HepG2 (cell line): ENCODE measurements at regions not wholly inside any gene's neighbourhood (a gene's known extent, or its start where the extent isn't known, plus 50 kb on each side); places are given as distances from the start of the nearest gene placed in this dataset.

ENCODE experiments used
- ATAC-seq: fragments of 200-7000 bp; cut with Tn5 transposase; 3 replicates; pipeline ENCODE4 v1.9.1; 2020; ENCODE audit warnings: mild to moderate bottlenecking, moderate library complexity
- BruUV-seq: library from RNA; stranded (reverse); fragments of 400-500 nt; replicated peaks from 2 replicates; lab custom pipeline; 2021; lab: Mats Ljungman, UMichigan
- CTCF ChIA-PET: fragments of 300-600 bp; formaldehyde crosslinking; extraction: SDS; loops from one replicate; lab custom pipeline; 2021; ENCODE audit warnings: low total read pairs, inconsistent platforms, low intra/inter-chr PET ratio; lab: Yijun Ruan, JAX
- POLR2A ChIA-PET: fragments of 350-600 bp; sonication (Branson Sonifier 250); formaldehyde crosslinking; loops from one replicate; lab custom pipeline; 2020; ENCODE audit warnings: antibody characterized with exemption, inconsistent platforms; lab: Yijun Ruan, JAX
- DNase-seq: peaks from one replicate; pipeline ENCODE4 v3.0.0-alpha.2; 2015; ENCODE audit warnings: low spot score
- FAIRE-seq: peaks from 3 replicates; lab custom pipeline; 2011; peaks lifted over from hg19 to GRCh38; lab: Jason Lieb, UNC
- H2AFZ ChIP-seq: one replicate; pipeline ENCODE4 v1.6.1; 2011; ENCODE audit warnings: low read length, inconsistent platforms
- H3K27ac ChIP-seq: fragments of 300-600 bp; 3 replicates; pipeline ENCODE4 v1.8.0; 2011; ENCODE audit warnings: mixed run types, mild to moderate bottlenecking, mixed read lengths, low read length, inconsistent platforms; ENCODE audit not compliant: insufficient read depth; ENCODE audit errors: extremely low read length
- H3K27me3 ChIP-seq, 2 experiments: fragments of 200-600 bp in 1 of 2; 2 replicates in 1 of 2; 3 replicates in 1 of 2; pipeline versions ENCODE4 v1.6.0 to v1.8.0; 2011; ENCODE audit warnings: low read length in 2 of 2, mild to moderate bottlenecking in 2 of 2, moderate library complexity in 2 of 2, inconsistent platforms in 1 of 2; ENCODE audit not compliant: insufficient read depth in 2 of 2, control insufficient read depth in 1 of 2
- H3K36me3 ChIP-seq, 2 experiments: fragments of 200-600 bp in 1 of 2; replicated peaks in 1 of 2; 2 replicates in 1 of 2; 3 replicates in 1 of 2; pipeline versions ENCODE4 v1.5.1 to v1.8.0; 2011; ENCODE audit warnings: low read length in 2 of 2, inconsistent platforms in 1 of 2; ENCODE audit not compliant: insufficient read depth in 2 of 2, control insufficient read depth in 1 of 2
- H3K4me1 ChIP-seq: 2 replicates; pipeline ENCODE4 v1.5.1; 2012; ENCODE audit warnings: low read length, inconsistent platforms; ENCODE audit not compliant: insufficient read depth
- H3K4me2 ChIP-seq: 2 replicates; pipeline ENCODE4 v1.6.0; 2011; ENCODE audit warnings: low read depth, low read length, inconsistent platforms
- H3K4me3 ChIP-seq, 3 experiments: fragments of 200-600 bp in 1 of 3; sonication (generic), shearing (Covaris generic) in 1 of 3; replicated peaks in 1 of 3; 2 replicates each; pipeline ENCODE4 v1.5.1; 2011 to 2016; ENCODE audit warnings: low read length in 3 of 3, inconsistent platforms in 2 of 3, low read depth in 2 of 3, mild to moderate bottlenecking in 2 of 3, control low read depth in 1 of 3, mixed read lengths in 1 of 3; ENCODE audit not compliant: insufficient read depth in 1 of 3
- H3K79me2 ChIP-seq: one replicate; pipeline ENCODE4 v1.6.1; 2011; ENCODE audit warnings: low read length, inconsistent platforms; ENCODE audit not compliant: insufficient read depth
- H3K9ac ChIP-seq: 2 replicates; pipeline ENCODE4 v1.6.0; 2011; ENCODE audit warnings: mild to moderate bottlenecking, low read depth, low read length, inconsistent platforms; ENCODE audit not compliant: insufficient read depth
- H3K9me3 ChIP-seq: 2 replicates; pipeline ENCODE4 v1.5.1; 2012; ENCODE audit warnings: mild to moderate bottlenecking, low read length
- H4K20me1 ChIP-seq: 2 replicates; pipeline ENCODE4 v1.6.0; 2011; ENCODE audit warnings: inconsistent platforms, mild to moderate bottlenecking, low read length, moderate library complexity; ENCODE audit not compliant: insufficient read depth
- GPN1 ChIP-seq: sonication (generic); formaldehyde crosslinking; IDR thresholded peaks from 2 replicates; pipeline ENCODE4 v1.5.1; 2020; ENCODE audit warnings: missing genetic modification reagents, borderline replicate concordance
- SMARCC2 ChIP-seq: fragments of 450-650 bp; IDR thresholded peaks from 2 replicates; pipeline ENCODE4 v1.6.1; 2017; ENCODE audit warnings: antibody characterized with exemption, mild to moderate bottlenecking
- ZNF292 ChIP-seq: sonication (generic); formaldehyde crosslinking; IDR thresholded peaks from 2 replicates; pipeline ENCODE4 v1.8.1; 2022; ENCODE audit warnings: mild to moderate bottlenecking, low read depth, missing genetic modification reagents, borderline replicate concordance
- ZNF792 ChIP-seq: IDR thresholded peaks from 2 replicates; pipeline ENCODE4 v1.6.1; 2016
- WGBS: methylation state at CpG from one replicate; pipeline ENCODE4 v1.1.6; 2017; ENCODE audit warnings: low lambda C conversion rate; 5-methylcytosine and 5-hydroxymethylcytosine counted together
- in situ Hi-C: cut with HindIII; loops from 2 replicates; pipeline ENCODE4 v1.10.0; 2017; ENCODE audit warnings: low pct_unique_long_range_greater_than_20kb; ENCODE audit not compliant: extremely low pct_ligation_motif_present
- intact Hi-C: fragments of 100-400 bp; cut with micrococcal nuclease; formaldehyde crosslinking; loops from one replicate; pipeline ENCODE4 v1.10.0; 2022; ENCODE audit not compliant: unreplicated experiment
- TF ChIP-seq, protein P1 (sequence below): sonication (generic); formaldehyde crosslinking; IDR thresholded peaks from 2 replicates; pipeline ENCODE4 v1.4.0; 2020; ENCODE audit warnings: missing genetic modification reagents
- TF ChIP-seq, protein P2 (sequence below): sonication (generic); formaldehyde crosslinking; IDR thresholded peaks from 2 replicates; pipeline ENCODE4 v1.8.1; 2022; ENCODE audit warnings: low read depth, mild to moderate bottlenecking, missing genetic modification reagents

DNA sequence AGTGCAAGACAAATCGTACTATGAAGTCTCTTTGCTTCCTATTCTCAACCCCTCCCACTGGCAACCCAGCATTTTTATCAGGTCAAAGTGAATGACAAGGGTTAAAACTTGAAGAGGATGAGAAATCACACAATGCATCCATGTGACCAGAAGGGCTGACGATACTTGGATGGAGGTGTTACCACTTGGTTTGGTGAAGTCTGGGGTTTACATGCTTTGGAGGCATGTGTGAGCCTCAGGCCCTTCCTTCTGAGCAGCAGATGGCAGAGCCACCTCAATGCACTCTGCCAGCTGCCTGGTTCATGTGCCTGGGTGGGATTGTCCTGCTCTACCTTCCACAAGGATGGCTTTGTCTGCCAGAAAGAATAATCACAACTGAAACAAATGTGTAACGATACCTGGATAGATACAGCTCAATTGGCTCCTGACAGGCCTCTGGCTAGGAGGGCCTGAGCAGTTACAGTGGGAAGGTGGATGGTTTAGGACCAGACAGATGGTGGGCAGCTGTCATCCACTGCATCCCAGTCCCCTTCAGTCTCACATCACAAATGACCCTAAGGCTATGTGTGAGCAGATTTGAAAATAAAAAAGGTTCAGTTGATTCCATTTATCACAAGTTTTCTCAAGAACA is 51.5 kb upstream of the CNIH3 start:
- Histone ChIP-seq H2AFZ (no peak overlapping the region), H4K20me1 (no peaks in the 10 kb centered on the region), H3K79me2 (no peaks in the 10 kb centered on the region), H3K27me3 (no peaks in the 10 kb centered on the region), H3K4me2 (no peak overlapping the region), H3K36me3 (no peaks in the 10 kb centered on the region)
- DNase-seq (no peak), FAIRE-seq (no peak), ATAC-seq (no peak)
- no TSS peak for BruUV-seq
- POLR2A ChIA-PET = interaction anchor here (0.6 kb wide), 1 partner anchor 8 kb away, joined by 3 read pairs; no protein-coding TSS in a partner anchor
- TF ChIP-seq, protein P1, sequence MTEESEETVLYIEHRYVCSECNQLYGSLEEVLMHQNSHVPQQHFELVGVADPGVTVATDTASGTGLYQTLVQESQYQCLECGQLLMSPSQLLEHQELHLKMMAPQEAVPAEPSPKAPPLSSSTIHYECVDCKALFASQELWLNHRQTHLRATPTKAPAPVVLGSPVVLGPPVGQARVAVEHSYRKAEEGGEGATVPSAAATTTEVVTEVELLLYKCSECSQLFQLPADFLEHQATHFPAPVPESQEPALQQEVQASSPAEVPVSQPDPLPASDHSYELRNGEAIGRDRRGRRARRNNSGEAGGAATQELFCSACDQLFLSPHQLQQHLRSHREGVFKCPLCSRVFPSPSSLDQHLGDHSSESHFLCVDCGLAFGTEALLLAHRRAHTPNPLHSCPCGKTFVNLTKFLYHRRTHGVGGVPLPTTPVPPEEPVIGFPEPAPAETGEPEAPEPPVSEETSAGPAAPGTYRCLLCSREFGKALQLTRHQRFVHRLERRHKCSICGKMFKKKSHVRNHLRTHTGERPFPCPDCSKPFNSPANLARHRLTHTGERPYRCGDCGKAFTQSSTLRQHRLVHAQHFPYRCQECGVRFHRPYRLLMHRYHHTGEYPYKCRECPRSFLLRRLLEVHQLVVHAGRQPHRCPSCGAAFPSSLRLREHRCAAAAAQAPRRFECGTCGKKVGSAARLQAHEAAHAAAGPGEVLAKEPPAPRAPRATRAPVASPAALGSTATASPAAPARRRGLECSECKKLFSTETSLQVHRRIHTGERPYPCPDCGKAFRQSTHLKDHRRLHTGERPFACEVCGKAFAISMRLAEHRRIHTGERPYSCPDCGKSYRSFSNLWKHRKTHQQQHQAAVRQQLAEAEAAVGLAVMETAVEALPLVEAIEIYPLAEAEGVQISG (CRISPR knock-in tag) = no peak
- TF ChIP-seq ZNF292 (CRISPR knock-in tag) (no peak), GPN1 (CRISPR knock-in tag) (no peak), ZNF792 (CRISPR knock-in tag) (no peak), SMARCC2 (no peak)
- TF ChIP-seq, protein P2, sequence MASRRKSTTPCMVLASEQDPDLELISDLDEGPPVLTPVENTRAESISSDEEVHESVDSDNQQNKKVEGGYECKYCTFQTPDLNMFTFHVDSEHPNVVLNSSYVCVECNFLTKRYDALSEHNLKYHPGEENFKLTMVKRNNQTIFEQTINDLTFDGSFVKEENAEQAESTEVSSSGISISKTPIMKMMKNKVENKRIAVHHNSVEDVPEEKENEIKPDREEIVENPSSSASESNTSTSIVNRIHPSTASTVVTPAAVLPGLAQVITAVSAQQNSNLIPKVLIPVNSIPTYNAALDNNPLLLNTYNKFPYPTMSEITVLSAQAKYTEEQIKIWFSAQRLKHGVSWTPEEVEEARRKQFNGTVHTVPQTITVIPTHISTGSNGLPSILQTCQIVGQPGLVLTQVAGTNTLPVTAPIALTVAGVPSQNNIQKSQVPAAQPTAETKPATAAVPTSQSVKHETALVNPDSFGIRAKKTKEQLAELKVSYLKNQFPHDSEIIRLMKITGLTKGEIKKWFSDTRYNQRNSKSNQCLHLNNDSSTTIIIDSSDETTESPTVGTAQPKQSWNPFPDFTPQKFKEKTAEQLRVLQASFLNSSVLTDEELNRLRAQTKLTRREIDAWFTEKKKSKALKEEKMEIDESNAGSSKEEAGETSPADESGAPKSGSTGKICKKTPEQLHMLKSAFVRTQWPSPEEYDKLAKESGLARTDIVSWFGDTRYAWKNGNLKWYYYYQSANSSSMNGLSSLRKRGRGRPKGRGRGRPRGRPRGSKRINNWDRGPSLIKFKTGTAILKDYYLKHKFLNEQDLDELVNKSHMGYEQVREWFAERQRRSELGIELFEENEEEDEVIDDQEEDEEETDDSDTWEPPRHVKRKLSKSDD (CRISPR knock-in tag) = no peak
- TF ChIP-seq, all 625 proteins: peak for 0
- Histone ChIP-seq H3K4me1 (no peaks in the 10 kb centered on the region), H3K9ac (no peak overlapping the region), H3K4me3 (no peak overlapping the region), H3K9me3 (no peaks in the 10 kb centered on the region), H3K27ac (no peak overlapping the region)
- in situ Hi-C loops (no loop called here), intact Hi-C loops (no loop called here)
- CTCF ChIA-PET = no interaction called here
- WGBS = 13% methylated on average over 3 of the region's 3 CpGs
